ENCODE measurements at regions not wholly inside any gene's neighbourhood (a gene's known extent, or its start where the extent isn't known, plus 50 kb on each side); places are given as distances from the start of the nearest gene placed in this dataset.
"Not testable (repeated sequence)": the region's sequence is repeated elsewhere in the genome, so short reads cannot be mapped to it uniquely, and the experiment has no call there.

DNA sequence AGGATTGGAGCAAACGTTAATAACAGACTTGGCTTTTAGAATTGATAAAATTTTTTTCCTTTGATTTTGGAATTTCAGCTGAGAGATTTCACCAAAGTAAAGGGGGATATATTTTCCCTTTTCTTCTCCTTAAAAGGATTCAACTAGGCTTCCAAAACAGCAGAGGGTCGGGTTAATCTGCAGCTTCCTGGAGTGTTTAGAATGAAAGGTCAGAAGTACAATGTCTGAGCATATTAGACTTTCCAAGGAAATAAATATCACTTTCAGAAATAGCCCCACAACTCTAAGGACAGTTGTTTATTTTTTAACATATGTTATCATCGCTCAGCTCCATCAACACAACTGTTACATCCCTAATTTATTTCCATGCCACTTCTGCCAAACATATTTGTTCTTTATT is 1532.9 kb upstream of the RAG2 start:
- DNase-seq: no peak

DNA sequence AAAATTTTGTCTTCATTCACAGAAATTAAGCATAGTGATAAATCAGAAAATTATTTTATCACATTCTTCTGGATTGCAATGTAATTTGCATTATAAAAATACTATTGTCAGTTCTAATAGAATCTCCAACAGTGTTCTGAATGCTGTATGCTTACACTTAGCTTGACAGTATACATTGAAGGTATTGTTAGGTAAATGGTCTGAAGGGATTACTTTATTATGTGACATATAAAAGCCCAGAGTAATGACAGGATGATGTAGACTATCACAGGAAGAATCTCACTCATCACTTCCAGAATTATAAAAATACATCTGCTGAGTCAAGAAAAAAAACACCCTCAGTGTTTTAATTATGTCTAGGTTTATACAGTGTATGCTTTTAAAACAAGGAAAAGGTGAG is 1532.5 kb upstream of the RAG2 start:
- no peak for DNase-seq

DNA sequence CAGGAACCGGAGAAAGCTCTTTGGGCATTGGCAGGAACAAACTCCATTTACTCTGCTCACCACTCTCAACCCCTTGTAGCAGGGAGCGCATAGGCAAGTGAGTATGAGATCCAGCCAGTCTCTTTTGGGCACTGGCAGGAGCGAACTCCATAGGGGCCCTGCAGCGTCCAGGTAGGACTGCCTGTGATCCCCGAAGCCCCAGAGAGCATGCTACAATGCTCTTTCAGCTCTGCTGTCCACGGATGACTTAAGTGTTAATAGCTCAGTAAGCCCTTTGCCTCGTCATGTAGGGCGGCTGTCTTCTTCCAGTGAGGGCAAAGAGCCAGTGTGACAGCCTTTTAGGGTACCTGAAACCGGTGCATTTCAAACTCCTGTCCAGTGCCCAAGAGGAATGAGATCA is 1525.6 kb upstream of the RAG2 start:
- no peak for DNase-seq

- not testable (repeated sequence) for DNase-seq
These were observed 1518.6 kb upstream of the RAG2 start for GRCh38 chr11:38116616-38117015.

DNA sequence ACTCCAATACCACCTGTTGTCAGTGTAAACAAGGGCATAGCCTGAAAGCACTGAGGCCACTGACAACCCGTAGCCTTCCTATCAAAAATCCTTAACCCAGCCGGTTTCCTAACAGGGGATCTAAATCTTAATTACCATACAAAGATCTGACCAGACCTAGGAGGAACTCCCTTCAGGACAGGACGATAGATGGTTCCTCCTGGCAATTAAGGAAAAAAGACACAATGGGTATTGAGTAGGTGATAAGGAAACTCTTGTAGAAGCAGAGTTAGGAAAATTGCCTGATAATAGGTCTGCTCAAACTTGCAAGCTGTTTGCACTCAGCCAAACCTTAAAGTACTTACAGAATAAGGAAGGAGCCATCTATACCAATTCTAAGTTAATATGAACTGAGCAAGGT is 1517.3 kb upstream of the RAG2 start:
- not testable (repeated sequence) for DNase-seq

GRCh38 chr11:38100836-38101462 is 1502.9 kb upstream of the RAG2 start:
- DNase-seq: no peak

DNA sequence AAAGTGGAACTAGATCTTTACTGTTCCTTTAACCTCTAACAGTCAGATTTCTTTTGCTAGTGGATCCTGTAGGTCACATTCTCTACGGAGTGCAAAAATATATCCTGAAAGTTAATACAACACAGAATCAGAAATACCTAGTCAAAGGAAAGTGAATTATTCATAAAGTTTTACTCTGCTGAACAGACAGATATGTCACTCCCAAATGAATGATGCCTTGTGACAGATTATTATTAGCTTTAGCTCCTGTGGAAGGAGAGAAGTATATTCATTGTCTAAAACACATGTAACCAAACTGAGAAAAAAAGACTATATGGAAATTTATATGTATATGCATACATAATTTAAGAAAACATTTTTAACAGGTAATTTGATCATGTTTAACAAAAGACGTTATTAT is 1497.2 kb upstream of the RAG2 start:
- no peak for DNase-seq

DNA sequence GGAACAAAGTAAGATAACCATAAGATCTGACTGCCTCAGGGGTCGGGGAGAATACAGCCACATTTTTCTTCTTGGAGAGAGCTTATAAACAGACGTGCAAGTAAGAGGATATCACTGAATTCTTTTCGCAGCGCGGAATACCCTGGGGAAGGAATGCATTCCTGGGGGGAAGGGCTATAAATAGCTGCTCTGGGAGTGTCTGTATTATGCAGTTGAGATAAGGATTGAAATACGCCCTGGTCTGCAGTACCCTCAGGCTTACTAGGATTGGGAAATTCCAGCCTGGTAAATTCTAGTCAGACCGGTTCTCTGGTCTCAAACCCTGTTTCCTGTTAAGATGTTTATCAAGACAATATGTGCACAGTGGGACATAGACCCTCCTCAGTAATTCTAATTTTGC is 1491.7 kb upstream of the RAG2 start:
- DNase-seq: no peak

DNA sequence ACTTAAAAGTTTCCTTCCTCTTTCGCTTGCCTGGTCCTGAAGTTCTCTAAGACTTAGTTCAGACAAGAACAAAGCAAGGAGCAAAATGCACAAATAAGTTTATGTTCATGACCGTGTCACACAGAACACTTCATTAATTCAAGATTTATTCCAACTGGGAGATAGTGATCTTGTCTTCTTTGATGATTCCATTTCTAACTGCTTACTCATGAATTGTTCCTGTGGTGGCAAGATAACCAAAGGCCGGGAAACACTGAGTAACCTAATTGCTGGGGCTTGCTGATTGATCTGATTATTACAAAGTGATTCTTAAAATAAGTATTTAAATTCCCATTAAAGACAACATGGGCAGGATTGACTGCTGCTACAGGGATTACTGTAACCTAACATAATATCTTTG is 1462.9 kb upstream of the RAG2 start:
- DNase-seq: no peak

GRCh38 chr11:38060136-38060535 is 1462.1 kb upstream of the RAG2 start:
- no peak for DNase-seq

DNA sequence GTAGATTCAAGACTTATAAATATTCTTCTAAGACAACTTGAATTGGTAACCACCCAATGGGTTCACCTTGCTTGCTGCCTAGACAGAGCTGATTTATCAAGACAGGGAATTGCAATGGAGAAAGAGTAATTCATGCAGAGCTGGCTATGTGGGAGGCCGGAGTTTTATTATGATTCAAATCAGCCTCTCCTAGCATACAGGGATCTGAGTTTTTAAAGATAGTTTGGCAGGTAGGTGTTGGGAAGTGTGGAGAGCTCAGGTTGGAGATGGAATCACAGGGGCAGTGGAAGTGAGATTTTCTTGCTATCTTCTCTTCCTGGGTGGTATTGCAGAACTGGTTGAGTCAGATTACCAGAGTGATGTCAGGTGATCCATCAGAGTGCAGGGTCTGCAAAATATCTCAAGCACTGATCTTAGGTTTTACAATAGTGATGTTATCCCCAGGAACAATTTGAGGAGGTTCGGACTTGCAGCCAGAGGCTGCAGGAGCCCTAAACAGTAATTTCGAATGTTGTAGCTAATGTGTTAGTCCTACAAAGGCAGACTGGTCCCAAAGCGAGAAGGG is 1448.6 kb upstream of the RAG2 start:
- DNase-seq: no peak

GRCh38 chr11:38043060-38043459 is 1445.0 kb upstream of the RAG2 start:
- DNase-seq: no peak

GRCh38 chr11:38038777-38039176 is 1440.7 kb upstream of the RAG2 start:
- no peak for DNase-seq

GRCh38 chr11:38019072-38019775 is 1421.2 kb upstream of the RAG2 start:
- no peak for DNase-seq

GRCh38 chr11:38014405-38014804 is 1416.4 kb upstream of the RAG2 start:
- DNase-seq: no peak

DNA sequence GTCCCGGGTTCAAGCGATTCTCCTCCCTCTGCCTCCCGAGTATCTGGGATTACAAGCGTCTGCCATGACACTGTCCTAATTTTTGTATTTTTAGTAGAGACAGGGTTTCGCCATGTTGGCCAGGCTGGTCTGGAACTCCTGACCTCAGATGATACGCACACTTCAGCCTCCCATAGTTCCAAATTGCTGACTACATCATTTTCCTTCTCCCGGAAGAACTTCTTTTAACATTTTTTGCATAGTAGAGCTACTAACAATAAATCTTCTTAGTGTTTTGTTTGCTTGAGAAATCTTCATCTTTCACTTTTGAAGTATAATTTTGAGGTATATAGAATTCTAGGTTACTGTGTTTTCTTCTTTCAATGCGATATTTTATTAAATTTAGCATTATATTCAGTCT is 1415.1 kb upstream of the RAG2 start:
- no peak for DNase-seq

GRCh38 chr11:38011496-38011895 is 1413.5 kb upstream of the RAG2 start:
- no peak for DNase-seq

DNA sequence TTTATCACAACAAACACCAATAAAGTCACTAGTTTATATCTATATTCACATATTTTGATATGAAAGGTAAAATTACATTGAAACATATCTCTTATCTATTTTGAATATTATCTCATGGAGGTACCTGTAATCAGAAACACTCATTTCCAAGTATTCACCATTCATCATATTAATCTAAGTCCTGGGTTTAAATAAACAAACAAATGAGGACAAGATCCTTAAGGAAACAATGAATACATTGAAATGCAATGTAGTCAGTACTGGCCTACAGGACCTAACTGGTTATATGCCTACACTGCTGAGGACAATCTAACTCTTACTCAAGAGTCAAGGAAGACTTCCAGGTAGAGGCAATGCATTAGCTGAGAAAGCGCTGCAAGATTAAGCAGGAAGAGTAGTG is 1411.9 kb upstream of the RAG2 start:
- no peak for DNase-seq

- DNase-seq: no peak
These were observed 1408.4 kb upstream of the RAG2 start for GRCh38 chr11:38006466-38006865.

- DNase-seq: no peak
These were observed 1407.6 kb upstream of the RAG2 start for GRCh38 chr11:38005597-38005996.

GRCh38 chr11:37999171-37999570 is 1401.1 kb upstream of the RAG2 start:
- no peak for DNase-seq

- DNase-seq: no peak
These were observed 1397.8 kb upstream of the RAG2 start for GRCh38 chr11:37995886-37996285.

GRCh38 chr11:37988031-37988430 is 1390.0 kb upstream of the RAG2 start:
- no peak for DNase-seq

GRCh38 chr11:37984991-37985390 is 1387.0 kb upstream of the RAG2 start:
- no peak for DNase-seq

GRCh38 chr11:37978647-37979046 is 1380.6 kb upstream of the RAG2 start:
- no peak for DNase-seq
